Stimulated activated naive CD8-positive, alpha-beta T cell treated with anti-CD3 and anti-CD28 coated beads, Interleukin-15, Interleukin-2, amounts not matched to agents 100 ng/mL and 50 ng/mL, for 24 hours (primary cell): ENCODE measurements at regions not wholly inside any gene's neighbourhood (a gene's known extent, or its start where the extent isn't known, plus 50 kb on each side); places are given as distances from the start of the nearest gene placed in this dataset.

Source experiments
- H3K27ac Mint-ChIP-seq: one replicate; pipeline ENCODE4 v1.8.0; 2021; ENCODE audit warnings: mild to moderate bottlenecking, mixed read lengths
- H3K27me3 Mint-ChIP-seq: one replicate; pipeline ENCODE4 v1.8.0; 2021; ENCODE audit warnings: mixed read lengths
- H3K36me3 Mint-ChIP-seq: one replicate; pipeline ENCODE4 v1.8.0; 2021; ENCODE audit warnings: low read depth, mixed read lengths
- H3K4me1 Mint-ChIP-seq: one replicate; pipeline ENCODE4 v1.8.0; 2021; ENCODE audit warnings: low read depth, mixed read lengths
- H3K4me3 Mint-ChIP-seq: one replicate; pipeline ENCODE4 v1.8.0; 2021; ENCODE audit warnings: mild to moderate bottlenecking, mixed read lengths
- H3K9me3 Mint-ChIP-seq: one replicate; pipeline ENCODE4 v1.8.0; 2021; ENCODE audit warnings: mixed read lengths

GRCh38 chr5:135087950-135088349 lies 53.9 kb upstream of the PITX1 start:
- H3K36me3 Mint-ChIP-seq: no peaks in the 10 kb centered on the region
- no peak overlapping the region for H3K27ac Mint-ChIP-seq
- H3K4me1 Mint-ChIP-seq: no peaks in the 10 kb centered on the region
- H3K4me3 Mint-ChIP-seq: no peak overlapping the region
- H3K27me3 Mint-ChIP-seq: peaks cover 18% of the 10 kb centered on the region
- H3K9me3 Mint-ChIP-seq: no peaks in the 10 kb centered on the region

GRCh38 chr5:135085936-135086725 lies 52.1 kb upstream of the PITX1 start:
- Mint-ChIP-seq H3K4me1 (no peaks in the 10 kb centered on the region), H3K4me3 (no peak overlapping the region), H3K36me3 (no peaks in the 10 kb centered on the region), H3K27me3 (peaks cover 25% of the 10 kb centered on the region), H3K9me3 (peaks cover 5% of the 10 kb centered on the region), H3K27ac (no peak overlapping the region)

GRCh38 chr5:135085133-135085935 lies 51.3 kb upstream of the PITX1 start:
- Mint-ChIP-seq H3K4me3 (no peak overlapping the region), H3K36me3 (no peaks in the 10 kb centered on the region), H3K27ac (no peak overlapping the region), H3K4me1 (no peaks in the 10 kb centered on the region), H3K9me3 (peaks cover 5% of the 10 kb centered on the region), H3K27me3 (peaks cover 30% of the 10 kb centered on the region)
